ENCODE measurements at regions not wholly inside any gene's neighbourhood (a gene's known extent, or its start where the extent isn't known, plus 50 kb on each side); places are given as distances from the start of the nearest gene placed in this dataset.

GRCh38 chr10:121051696-121052279 is 200.6 kb downstream of the WDR11 start:
- TF ChIP-seq CTCF (IDR thresholded peaks at IDR 0.05 in 8 of 11, conservative IDR thresholded peaks at IDR 0.05 in 3 of 11): no peak
- TF ChIP-seq POLR2AphosphoS5 (IDR thresholded peaks at IDR 0.05): no peak
